GM21529 (cell line): ENCODE measurements at regions not wholly inside any gene's neighbourhood (a gene's known extent, or its start where the extent isn't known, plus 50 kb on each side); places are given as distances from the start of the nearest gene placed in this dataset.
"Not testable (repeated sequence)": the region's sequence is repeated elsewhere in the genome, so short reads cannot be mapped to it uniquely, and the experiment has no call there.

Source experiments
- ATAC-seq: cut with Tn5 transposase; IDR thresholded peaks from one replicate; pipeline ENCODE4 v1.9.1; 2021; ENCODE audit not compliant: unreplicated experiment

DNA sequence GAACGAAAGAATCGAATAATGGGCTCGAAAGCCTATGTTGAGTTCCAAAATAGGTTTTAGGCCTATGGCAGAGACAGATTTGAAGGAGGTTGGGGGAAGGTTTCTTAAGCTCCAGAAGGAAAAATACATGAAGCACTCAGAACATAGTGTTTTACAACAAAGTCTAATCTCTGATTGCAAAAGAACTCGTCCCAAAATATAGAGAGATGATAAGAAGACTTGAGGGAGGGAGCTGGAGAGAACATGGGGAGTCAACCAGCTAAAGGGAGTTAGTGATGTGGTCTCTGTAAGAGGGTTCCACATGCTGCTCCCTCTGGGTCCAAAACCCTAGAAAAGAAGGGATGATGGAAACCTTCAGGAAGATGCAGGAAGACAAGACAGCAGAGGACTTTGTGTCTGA is 54.8 kb upstream of the DAAM1 start:
- ATAC-seq: no peak

GRCh38 chr14:59134307-59134706 is 54.2 kb upstream of the DAAM1 start:
- no peak for ATAC-seq

DNA sequence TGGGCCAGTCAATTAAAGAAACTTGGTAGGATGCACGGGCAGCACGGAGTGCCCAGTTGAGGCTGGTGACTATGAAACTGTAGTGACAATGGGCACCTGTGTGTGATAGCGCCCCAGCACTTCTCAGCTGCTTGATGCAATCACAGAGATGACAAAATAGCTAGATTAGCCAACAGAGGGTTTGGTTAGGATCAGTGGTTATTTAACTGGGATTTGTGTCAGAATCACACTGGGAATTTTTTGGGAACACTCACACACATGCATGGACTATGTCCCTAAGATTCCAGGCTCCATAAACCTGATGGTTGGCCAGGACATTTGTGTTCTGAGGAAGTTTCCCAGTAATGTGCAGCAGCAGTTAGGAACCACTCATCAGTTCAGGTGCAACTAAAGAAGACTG is 51.2 kb upstream of the DAAM1 start:
- no peak for ATAC-seq

DNA sequence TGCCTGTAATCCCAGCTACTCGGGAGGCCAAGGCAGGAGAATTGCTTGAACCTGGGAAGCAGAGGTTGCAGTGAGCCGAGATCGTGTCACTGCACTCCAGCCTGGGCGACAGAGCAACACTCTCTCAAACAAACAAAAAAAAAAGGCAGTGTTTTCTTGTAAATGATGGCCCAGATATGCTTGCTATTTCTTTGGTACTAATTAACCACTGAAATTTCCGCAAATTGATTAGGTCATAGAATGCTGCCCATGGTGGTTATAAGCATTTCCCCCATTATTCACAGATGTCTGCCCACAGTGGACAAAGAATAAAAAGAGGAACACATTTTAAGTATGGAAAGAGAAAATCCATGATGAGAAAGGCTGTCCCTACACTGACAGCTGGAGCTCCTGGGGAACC is 49.9 kb upstream of the DAAM1 start:
- not testable (repeated sequence) for ATAC-seq
